Stimulated activated CD8-positive, alpha-beta memory T cell treated with anti-CD3 and anti-CD28 coated beads, Interleukin-7, amount 100 ng/mL, for 48 hours (primary cell): ENCODE measurements at regions not wholly inside any gene's neighbourhood (a gene's known extent, or its start where the extent isn't known, plus 50 kb on each side); places are given as distances from the start of the nearest gene placed in this dataset.

ENCODE experiments used
- DNase-seq, 2 donors: peaks; one replicate each; pipeline ENCODE4 v3.0.0-alpha.2; 2020; ENCODE audit warnings: low read depth in 1 of 2; ENCODE audit errors: extremely low read depth in 1 of 2

GRCh38 chr10:43715334-43715733 is 66.7 kb upstream of the ZNF32 start:
- DNase-seq: no peak

GRCh38 chr10:43712821-43713584 is 64.3 kb upstream of the ZNF32 start:
- no peak for DNase-seq

- DNase-seq: no peak
Observed at GRCh38 chr10:43710772-43711471, 62.2 kb upstream of the ZNF32 start.

GRCh38 chr10:43708262-43708661 is 59.6 kb upstream of the ZNF32 start:
- no peak for DNase-seq

- no peak for DNase-seq
Observed at GRCh38 chr10:43707770-43708169, 59.1 kb upstream of the ZNF32 start.

GRCh38 chr10:43706166-43706565 is 57.5 kb upstream of the ZNF32 start:
- DNase-seq: no peak

- no peak for DNase-seq
Observed at GRCh38 chr10:43703286-43703685, 54.6 kb upstream of the ZNF32 start.

- no peak for DNase-seq
Observed at GRCh38 chr10:43702936-43703281, 54.2 kb upstream of the ZNF32 start.

- DNase-seq: no peak
Observed at GRCh38 chr10:43702213-43702935, 53.7 kb upstream of the ZNF32 start.

GRCh38 chr10:43701295-43701694 is 52.6 kb upstream of the ZNF32 start:
- no peak for DNase-seq

GRCh38 chr10:43700306-43700705 is 51.6 kb upstream of the ZNF32 start:
- DNase-seq: no peak

- no peak for DNase-seq
Observed at GRCh38 chr10:43699516-43699915, 50.8 kb upstream of the ZNF32 start.
